Liver (tissue), 7 donors: ENCODE measurements at regions not wholly inside any gene's neighbourhood (a gene's known extent, or its start where the extent isn't known, plus 50 kb on each side); places are given as distances from the start of the nearest gene placed in this dataset.

Experiments used
- DNase-seq: peaks from one replicate; pipeline ENCODE4 v3.0.0-alpha.2; 2017; ENCODE audit warnings: low spot score
- H3K27ac ChIP-seq, 2 donors: one replicate each; pipeline ENCODE4 v1.7.0; 2013; ENCODE audit warnings: inconsistent platforms in 2 of 2, low read length in 2 of 2, control low read depth in 1 of 2, low read depth in 1 of 2, mild to moderate bottlenecking in 1 of 2
- H3K27me3 ChIP-seq, 4 donors: one replicate each; pipeline versions ENCODE4 v1.6.1 to v1.7.0; 2013; ENCODE audit warnings: low read length in 3 of 4, inconsistent platforms in 1 of 4, mild to moderate bottlenecking in 1 of 4, moderate library complexity in 1 of 4; ENCODE audit not compliant: control insufficient read depth in 4 of 4, insufficient read depth in 4 of 4
- H3K36me3 ChIP-seq, 4 donors: one replicate each; pipeline versions ENCODE4 v1.6.1 to v1.7.0; 2013; ENCODE audit warnings: low read length in 3 of 4, mild to moderate bottlenecking in 3 of 4, low read depth in 1 of 4, moderate library complexity in 1 of 4; ENCODE audit not compliant: control insufficient read depth in 4 of 4, insufficient read depth in 3 of 4
- H3K4me1 ChIP-seq, 4 donors: one replicate each; pipeline versions ENCODE4 v1.6.1 to v1.7.0; 2013; ENCODE audit warnings: low read length in 3 of 4, mild to moderate bottlenecking in 3 of 4, moderate library complexity in 1 of 4; ENCODE audit not compliant: control insufficient read depth in 4 of 4, insufficient read depth in 4 of 4
- H3K4me3 ChIP-seq, 3 donors: one replicate each; pipeline versions ENCODE4 v1.6.1 to v1.7.0; 2013; ENCODE audit warnings: low read length in 3 of 3, control low read depth in 1 of 3, low read depth in 1 of 3, mild to moderate bottlenecking in 1 of 3
- H3K9ac ChIP-seq, 2 donors: one replicate each; pipeline ENCODE4 v1.7.0; 2013; ENCODE audit warnings: low read length in 2 of 2, mild to moderate bottlenecking in 2 of 2, moderate library complexity in 2 of 2, control low read depth in 1 of 2, low read depth in 1 of 2
- H3K9me3 ChIP-seq, 4 donors: one replicate each; pipeline versions ENCODE4 v1.6.1 to v1.7.0; 2013; ENCODE audit warnings: low read length in 3 of 4; ENCODE audit not compliant: control insufficient read depth in 4 of 4
- EGR1 ChIP-seq, 2 donors: IDR thresholded peaks; 2 replicates each; pipeline ENCODE4 v1.6.1; 2016 to 2018; ENCODE audit warnings: antibody characterized with exemption in 2 of 2, low read depth in 2 of 2
- FOXA1 ChIP-seq: IDR thresholded peaks from 2 replicates; pipeline ENCODE4 v1.6.1; 2016; ENCODE audit warnings: antibody characterized with exemption
- FOXA2 ChIP-seq: IDR thresholded peaks from 2 replicates; pipeline ENCODE4 v1.6.1; 2016; ENCODE audit warnings: antibody characterized with exemption
- GABPA ChIP-seq, 2 donors: IDR thresholded peaks in 1 of 2; conservative IDR thresholded peaks in 1 of 2; 2 replicates each; pipeline ENCODE4 v1.6.1; 2016; ENCODE audit warnings: antibody characterized with exemption in 2 of 2, mild to moderate bottlenecking in 1 of 2, moderate library complexity in 1 of 2
- HNF4A ChIP-seq, 2 donors: conservative IDR thresholded peaks; 2 replicates each; pipeline ENCODE4 v1.6.1; 2016; ENCODE audit warnings: antibody characterized with exemption in 2 of 2, mild to moderate bottlenecking in 2 of 2
- HNF4G ChIP-seq: IDR thresholded peaks from 2 replicates; pipeline ENCODE4 v1.6.1; 2016; ENCODE audit warnings: antibody characterized with exemption
- NR2F2 ChIP-seq: IDR thresholded peaks from 2 replicates; pipeline ENCODE4 v1.6.1; 2016; ENCODE audit warnings: antibody characterized with exemption
- RXRA ChIP-seq, 2 donors: IDR thresholded peaks; 2 replicates each; pipeline ENCODE4 v1.6.1; 2017 to 2018; ENCODE audit warnings: antibody characterized with exemption in 2 of 2, mild to moderate bottlenecking in 1 of 2
- SP1 ChIP-seq: IDR thresholded peaks from 2 replicates; pipeline ENCODE4 v1.6.1; 2018; ENCODE audit warnings: antibody characterized with exemption, mild to moderate bottlenecking
- TAF1 ChIP-seq: conservative IDR thresholded peaks from 2 replicates; pipeline ENCODE4 v1.6.1; 2016; ENCODE audit warnings: antibody characterized with exemption, mild to moderate bottlenecking
- WGBS: extraction: QIAGEN DNeasy Blood & Tissue Kit; methylation state at CpG from one replicate; pipeline ENCODE4 v1.1.7; 2013; 5-methylcytosine and 5-hydroxymethylcytosine counted together
- TF ChIP-seq, protein P1 (sequence below): IDR thresholded peaks from 2 replicates; pipeline ENCODE4 v1.6.1; 2016; ENCODE audit warnings: antibody characterized with exemption
- TF ChIP-seq, protein P2 (sequence below): IDR thresholded peaks from 2 replicates; pipeline ENCODE4 v1.6.1; 2016; ENCODE audit warnings: antibody characterized with exemption, mild to moderate bottlenecking
- TF ChIP-seq, protein P3 (sequence below): IDR thresholded peaks from 2 replicates; pipeline ENCODE4 v1.6.1; 2016; ENCODE audit warnings: antibody characterized with exemption
- TF ChIP-seq, protein P4 (sequence below): IDR thresholded peaks from 2 replicates; pipeline ENCODE4 v1.6.1; 2016; ENCODE audit warnings: antibody characterized with exemption
- donor health status: healthy.
- donor health status: healthy.
- donor health status: healthy.
- donor health status: healthy.

DNA sequence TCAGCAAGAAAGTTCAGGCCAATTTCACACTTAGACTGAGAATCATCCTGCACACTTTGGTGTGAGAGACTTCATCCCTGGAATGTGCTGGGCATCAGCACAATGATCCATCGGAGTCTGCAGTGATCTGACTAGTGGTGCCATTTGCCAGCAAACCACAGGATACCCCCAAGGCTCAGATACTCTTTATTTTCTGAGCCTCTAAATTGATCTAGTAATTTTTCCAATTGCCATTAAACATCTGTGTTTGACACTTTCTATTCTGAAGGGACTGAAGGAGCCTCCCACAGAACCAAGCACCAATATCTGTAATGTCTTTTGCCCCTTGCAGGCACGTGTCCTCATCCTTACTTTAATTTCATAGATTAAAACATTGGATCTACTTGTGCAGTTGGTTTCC is 485.3 kb upstream of the SMIM21 start:
- Histone ChIP-seq H3K4me3 (no peak overlapping the region), H3K36me3 (no peaks in the 10 kb centered on the region), H3K9ac (no peak overlapping the region), H3K27me3 (no peaks in the 10 kb centered on the region), H3K27ac (no peak overlapping the region), H3K4me1 (peaks cover 0 to 8% (median 3%) of the 10 kb centered on the region in 4 donors), H3K9me3 (no peaks in the 10 kb centered on the region)
- 41% methylated on average over 2 of the region's 2 CpGs for WGBS
- no peak for TF ChIP-seq HNF4G
- TF ChIP-seq TAF1: no peak
- no peak for TF ChIP-seq NR2F2
- no peak for TF ChIP-seq SP1
- TF ChIP-seq EGR1 (IDR thresholded peaks at IDR 0.05; ENCODE audit: low read depth in 2 of 2): no peak
- TF ChIP-seq, protein P1, sequence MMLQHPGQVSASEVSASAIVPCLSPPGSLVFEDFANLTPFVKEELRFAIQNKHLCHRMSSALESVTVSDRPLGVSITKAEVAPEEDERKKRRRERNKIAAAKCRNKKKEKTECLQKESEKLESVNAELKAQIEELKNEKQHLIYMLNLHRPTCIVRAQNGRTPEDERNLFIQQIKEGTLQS: no peak
- TF ChIP-seq HNF4A (conservative IDR thresholded peaks at IDR 0.05): no peak
- TF ChIP-seq FOXA1: no peak
- no peak for TF ChIP-seq GABPA (IDR thresholded peaks at IDR 0.05 in 1 of 2, conservative IDR thresholded peaks at IDR 0.05 in 1 of 2)
- TF ChIP-seq, protein P2, sequence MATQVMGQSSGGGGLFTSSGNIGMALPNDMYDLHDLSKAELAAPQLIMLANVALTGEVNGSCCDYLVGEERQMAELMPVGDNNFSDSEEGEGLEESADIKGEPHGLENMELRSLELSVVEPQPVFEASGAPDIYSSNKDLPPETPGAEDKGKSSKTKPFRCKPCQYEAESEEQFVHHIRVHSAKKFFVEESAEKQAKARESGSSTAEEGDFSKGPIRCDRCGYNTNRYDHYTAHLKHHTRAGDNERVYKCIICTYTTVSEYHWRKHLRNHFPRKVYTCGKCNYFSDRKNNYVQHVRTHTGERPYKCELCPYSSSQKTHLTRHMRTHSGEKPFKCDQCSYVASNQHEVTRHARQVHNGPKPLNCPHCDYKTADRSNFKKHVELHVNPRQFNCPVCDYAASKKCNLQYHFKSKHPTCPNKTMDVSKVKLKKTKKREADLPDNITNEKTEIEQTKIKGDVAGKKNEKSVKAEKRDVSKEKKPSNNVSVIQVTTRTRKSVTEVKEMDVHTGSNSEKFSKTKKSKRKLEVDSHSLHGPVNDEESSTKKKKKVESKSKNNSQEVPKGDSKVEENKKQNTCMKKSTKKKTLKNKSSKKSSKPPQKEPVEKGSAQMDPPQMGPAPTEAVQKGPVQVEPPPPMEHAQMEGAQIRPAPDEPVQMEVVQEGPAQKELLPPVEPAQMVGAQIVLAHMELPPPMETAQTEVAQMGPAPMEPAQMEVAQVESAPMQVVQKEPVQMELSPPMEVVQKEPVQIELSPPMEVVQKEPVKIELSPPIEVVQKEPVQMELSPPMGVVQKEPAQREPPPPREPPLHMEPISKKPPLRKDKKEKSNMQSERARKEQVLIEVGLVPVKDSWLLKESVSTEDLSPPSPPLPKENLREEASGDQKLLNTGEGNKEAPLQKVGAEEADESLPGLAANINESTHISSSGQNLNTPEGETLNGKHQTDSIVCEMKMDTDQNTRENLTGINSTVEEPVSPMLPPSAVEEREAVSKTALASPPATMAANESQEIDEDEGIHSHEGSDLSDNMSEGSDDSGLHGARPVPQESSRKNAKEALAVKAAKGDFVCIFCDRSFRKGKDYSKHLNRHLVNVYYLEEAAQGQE: no peak
- no peak for DNase-seq

DNA sequence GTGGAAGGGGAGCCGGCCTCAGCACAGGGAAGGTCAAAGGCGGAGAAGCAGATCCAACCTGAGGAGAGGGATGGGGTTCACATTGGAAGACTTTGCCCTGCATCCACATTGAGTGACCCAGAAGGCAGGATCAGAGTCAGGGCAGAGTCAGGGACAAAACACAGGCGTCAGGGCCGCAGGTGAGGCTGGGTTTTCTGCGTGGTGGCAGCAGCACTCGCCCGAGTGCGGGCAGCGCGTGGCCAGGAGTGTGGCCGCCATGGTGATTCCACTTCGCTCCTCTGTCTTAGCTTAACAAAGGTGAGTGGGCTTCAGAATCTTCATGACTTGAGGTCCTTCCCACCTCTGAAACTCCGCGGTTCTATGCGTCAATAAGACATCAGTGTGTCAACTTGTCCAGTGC is 476.9 kb upstream of the SMIM21 start:
- H3K9ac ChIP-seq: no peak overlapping the region

More for the DNA sequence above, 476.9 kb upstream of the SMIM21 start:
- 92% methylated on average over 15 of the region's 15 CpGs for WGBS
- DNase-seq: no peak
- no peaks in the 10 kb centered on the region for H3K27me3 ChIP-seq
- H3K36me3 ChIP-seq: no peaks in the 10 kb centered on the region
- TF ChIP-seq NR2F2: no peak
- TF ChIP-seq HNF4G: no peak
- no peak for TF ChIP-seq EGR1 (IDR thresholded peaks at IDR 0.05; ENCODE audit: low read depth in 2 of 2)
- TF ChIP-seq FOXA2: no peak
- TF ChIP-seq, protein P2: no peak
- TF ChIP-seq, protein P1: no peak
- TF ChIP-seq SP1: no peak
- TF ChIP-seq, protein P3, sequence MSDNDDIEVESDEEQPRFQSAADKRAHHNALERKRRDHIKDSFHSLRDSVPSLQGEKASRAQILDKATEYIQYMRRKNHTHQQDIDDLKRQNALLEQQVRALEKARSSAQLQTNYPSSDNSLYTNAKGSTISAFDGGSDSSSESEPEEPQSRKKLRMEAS: no peak
- TF ChIP-seq, protein P4, sequence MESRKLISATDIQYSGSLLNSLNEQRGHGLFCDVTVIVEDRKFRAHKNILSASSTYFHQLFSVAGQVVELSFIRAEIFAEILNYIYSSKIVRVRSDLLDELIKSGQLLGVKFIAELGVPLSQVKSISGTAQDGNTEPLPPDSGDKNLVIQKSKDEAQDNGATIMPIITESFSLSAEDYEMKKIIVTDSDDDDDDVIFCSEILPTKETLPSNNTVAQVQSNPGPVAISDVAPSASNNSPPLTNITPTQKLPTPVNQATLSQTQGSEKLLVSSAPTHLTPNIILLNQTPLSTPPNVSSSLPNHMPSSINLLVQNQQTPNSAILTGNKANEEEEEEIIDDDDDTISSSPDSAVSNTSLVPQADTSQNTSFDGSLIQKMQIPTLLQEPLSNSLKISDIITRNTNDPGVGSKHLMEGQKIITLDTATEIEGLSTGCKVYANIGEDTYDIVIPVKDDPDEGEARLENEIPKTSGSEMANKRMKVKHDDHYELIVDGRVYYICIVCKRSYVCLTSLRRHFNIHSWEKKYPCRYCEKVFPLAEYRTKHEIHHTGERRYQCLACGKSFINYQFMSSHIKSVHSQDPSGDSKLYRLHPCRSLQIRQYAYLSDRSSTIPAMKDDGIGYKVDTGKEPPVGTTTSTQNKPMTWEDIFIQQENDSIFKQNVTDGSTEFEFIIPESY: no peak
- TF ChIP-seq FOXA1: no peak
- TF ChIP-seq GABPA (IDR thresholded peaks at IDR 0.05 in 1 of 2, conservative IDR thresholded peaks at IDR 0.05 in 1 of 2): no peak
- TF ChIP-seq RXRA (IDR thresholded peaks at IDR 0.05): no peak
- no peak for TF ChIP-seq HNF4A (conservative IDR thresholded peaks at IDR 0.05)
- no peaks in the 10 kb centered on the region for H3K4me1 ChIP-seq
- H3K4me3 ChIP-seq: no peak overlapping the region
- no peaks in the 10 kb centered on the region for H3K9me3 ChIP-seq
- no peak overlapping the region for H3K27ac ChIP-seq
